K562 (cell line): ENCODE measurements at regions not wholly inside any gene's neighbourhood (a gene's known extent, or its start where the extent isn't known, plus 50 kb on each side); places are given as distances from the start of the nearest gene placed in this dataset.

ENCODE experiments used
- ATAC-seq: fragments of 200-7000 bp; cut with Tn5 transposase; 3 replicates; pipeline ENCODE4 v1.9.1; 2020; ENCODE audit warnings: moderate library complexity
- BruUV-seq: library from RNA; stranded (reverse); fragments of 400-500 nt; replicated peaks from 2 replicates; lab custom pipeline; 2021; lab: Mats Ljungman, UMichigan
- CTCF ChIA-PET: fragments of 300-600 bp; formaldehyde crosslinking; extraction: SDS; loops from one replicate; lab custom pipeline; 2021; ENCODE audit warnings: low intra/inter-chr PET ratio; lab: Yijun Ruan, JAX
- POLR2A ChIA-PET: fragments of 300-600, 350-650 bp; sonication (Branson Sonifier 250); formaldehyde crosslinking; extraction: SDS; loops from one replicate; lab custom pipeline; 2021; ENCODE audit warnings: antibody characterized with exemption, inconsistent platforms; lab: Yijun Ruan, JAX
- DNase-seq, 4 experiments: peaks; one replicate each; pipeline versions ENCODE4 v3.0.0 to v3.0.0-alpha.2; 2011 to 2018; ENCODE audit warnings: low spot score in 3 of 4, mixed read lengths in 3 of 4; ENCODE audit errors: extremely low read depth in 1 of 4
- FAIRE-seq: peaks from 2 replicates; lab custom pipeline; 2011; peaks lifted over from hg19 to GRCh38; lab: Jason Lieb, UNC
- H2AFZ ChIP-seq: 2 replicates; pipeline ENCODE4 v1.6.0; 2011; ENCODE audit warnings: low read depth, low read length, control low read depth, inconsistent platforms
- H3K27ac ChIP-seq: fragments of 200-600 bp; 3 replicates; pipeline ENCODE4 v1.8.0; 2011; ENCODE audit warnings: low read depth, mild to moderate bottlenecking, control low read depth, inconsistent platforms, low read length, moderate library complexity, mixed read lengths; ENCODE audit errors: extremely low read depth
- H3K27me3 ChIP-seq, 2 experiments: fragments of 300-600 bp in 1 of 2; 2 replicates in 1 of 2; 3 replicates in 1 of 2; pipeline versions ENCODE4 v1.6.0 to v1.8.0; 2011; ENCODE audit warnings: inconsistent platforms in 2 of 2, low read length in 2 of 2, mild to moderate bottlenecking in 1 of 2, mixed read lengths in 1 of 2, moderate library complexity in 1 of 2; ENCODE audit not compliant: control insufficient read depth in 2 of 2, insufficient read depth in 2 of 2
- H3K36me3 ChIP-seq: fragments of 300-600 bp; 3 replicates; pipeline ENCODE4 v1.8.0; 2011; ENCODE audit warnings: mild to moderate bottlenecking, low read length, inconsistent platforms; ENCODE audit not compliant: control insufficient read depth, insufficient read depth
- H3K4me1 ChIP-seq, 2 experiments: fragments of 200-600 bp in 1 of 2; replicated peaks in 1 of 2; 2 replicates in 1 of 2; 3 replicates in 1 of 2; pipeline versions ENCODE4 v1.5.1 to v1.8.0; 2011; ENCODE audit warnings: inconsistent platforms in 2 of 2, low read length in 2 of 2, mild to moderate bottlenecking in 1 of 2, mixed read lengths in 1 of 2, moderate library complexity in 1 of 2; ENCODE audit not compliant: control insufficient read depth in 2 of 2, insufficient read depth in 2 of 2
- H3K4me2 ChIP-seq: 2 replicates; pipeline ENCODE4 v1.6.1; 2011; ENCODE audit warnings: low read length, control low read depth, inconsistent platforms, mixed read lengths; ENCODE audit not compliant: insufficient read depth
- H3K4me3 ChIP-seq: fragments of 200-600 bp; sonication (generic), shearing (Covaris generic); 2 replicates; pipeline ENCODE4 v1.5.1; 2016; ENCODE audit warnings: control low read depth, inconsistent platforms
- H3K79me2 ChIP-seq: fragments of 200-600 bp; 3 replicates; pipeline ENCODE4 v1.8.0; 2011; ENCODE audit warnings: low read length, inconsistent platforms; ENCODE audit not compliant: control insufficient read depth, insufficient read depth
- H3K9ac ChIP-seq, 2 experiments: 2 replicates each; pipeline versions ENCODE4 v1.6.0 to v1.6.1; 2011; ENCODE audit warnings: low read depth in 2 of 2, low read length in 2 of 2, control low read depth in 1 of 2, inconsistent platforms in 1 of 2, mild to moderate bottlenecking in 1 of 2, mixed read lengths in 1 of 2; ENCODE audit not compliant: insufficient read depth in 1 of 2
- H3K9me1 ChIP-seq: one replicate; pipeline ENCODE4 v1.6.0; 2011; ENCODE audit warnings: inconsistent platforms, mild to moderate bottlenecking, low read length, moderate library complexity; ENCODE audit not compliant: control insufficient read depth, insufficient read depth
- H3K9me3 ChIP-seq: replicated peaks from 2 replicates; pipeline ENCODE4 v1.5.1; 2011; ENCODE audit warnings: low read depth, low read length, inconsistent platforms; ENCODE audit not compliant: control insufficient read depth, insufficient read depth
- H4K20me1 ChIP-seq: replicated peaks from 2 replicates; pipeline ENCODE4 v1.6.1; 2011; ENCODE audit warnings: low read length, inconsistent platforms, mixed read lengths; ENCODE audit not compliant: control insufficient read depth, insufficient read depth
- BDP1 ChIP-seq: IDR thresholded peaks from 3 replicates; pipeline ENCODE4 v1.6.1; 2011; ENCODE audit not compliant: insufficient read length, insufficient read depth
- CGGBP1 ChIP-seq: fragments of 250-450 bp; sonication (Bioruptor Pico); IDR thresholded peaks from 2 replicates; pipeline ENCODE4 v1.9.0; 2021; ENCODE audit warnings: mild to moderate bottlenecking
- E2F3 ChIP-seq: fragments of 250-450 bp; sonication (Bioruptor Pico); IDR thresholded peaks from 2 replicates; pipeline ENCODE4 v1.4.0; 2020; ENCODE audit warnings: mild to moderate bottlenecking
- ESRRA ChIP-seq: fragments of 450-650 bp; IDR thresholded peaks from 2 replicates; pipeline ENCODE4 v1.6.1; 2014; ENCODE audit warnings: low read depth, mild to moderate bottlenecking, moderate library complexity, borderline replicate concordance
- GTF3C2 ChIP-seq: IDR thresholded peaks from 3 replicates; pipeline ENCODE4 v1.6.1; 2011; ENCODE audit warnings: borderline replicate concordance, mild to moderate bottlenecking, moderate library complexity; ENCODE audit not compliant: insufficient read length; ENCODE audit errors: extremely low read depth
- HBP1 ChIP-seq: fragments of 450-650 bp; formaldehyde crosslinking; IDR thresholded peaks from 2 replicates; pipeline ENCODE4 v1.4.0; 2022; ENCODE audit warnings: missing genetic modification characterization
- POLR2G ChIP-seq: fragments of 200-400 bp; formaldehyde crosslinking; IDR thresholded peaks from 2 replicates; pipeline ENCODE4 v1.6.1; 2017; ENCODE audit warnings: low read depth, mild to moderate bottlenecking, antibody characterized with exemption, low read length, moderate library complexity
- TRIM24 ChIP-seq, 2 experiments: fragments of 450-650 bp; IDR thresholded peaks; 2 replicates each; pipeline ENCODE4 v1.6.1; 2016
- ZNF23 ChIP-seq: fragments of 250-450 bp; sonication (Bioruptor Pico); IDR thresholded peaks from 2 replicates; pipeline ENCODE4 v1.4.0; 2020; ENCODE audit warnings: mild to moderate bottlenecking
- WGBS: fragments of 100-300 bp; shearing (Covaris generic); methylation state at CpG from one replicate; pipeline ENCODE4 v1.1.6; 2016; ENCODE audit warnings: low coverage, mixed read lengths; ENCODE audit not compliant: insufficient coverage; ENCODE audit errors: missing lambda C conversion rate; 5-methylcytosine and 5-hydroxymethylcytosine counted together
- in situ Hi-C: fragments of 300-500 bp; cut with MboI; formaldehyde crosslinking; loops from 4 replicates; pipeline ENCODE4 v1.15.0; 2018; ENCODE audit warnings: inconsistent platforms, mixed read lengths
- intact Hi-C: fragments of 100-400 bp; cut with micrococcal nuclease; formaldehyde crosslinking; loops from 2 replicates; pipeline ENCODE4 v1.14.2; 2022

GRCh38 chr14:101369916-101370592, 191.2 kb upstream of the DIO3 start:
- Histone ChIP-seq H3K4me3 (no peak overlapping the region), H3K36me3 (no peaks in the 10 kb centered on the region), H3K27me3 (peaks cover 16 to 91% of the 10 kb centered on the region in 2 experiments), H3K79me2 (no peaks in the 10 kb centered on the region), H4K20me1 (no peaks in the 10 kb centered on the region), H3K9me3 (no peaks in the 10 kb centered on the region), H3K4me2 (no peak overlapping the region), H3K9me1 (no peaks in the 10 kb centered on the region), H3K27ac (no peak overlapping the region), H3K4me1 (peaks cover 0 to 2% of the 10 kb centered on the region in 2 experiments; a peak in 1 of 5 replicates)
- CTCF ChIA-PET = no interaction called here
- ATAC-seq (no peak), DNase-seq (no peak), FAIRE-seq (no peak)
- under 1% methylated on average over 12 of the region's 19 CpGs for WGBS
- BruUV-seq = no TSS peak
- intact Hi-C loops = no loop called here
- TF ChIP-seq CGGBP1 (CRISPR knock-in tag) = no peak
- TF ChIP-seq E2F3 = no peak
- TF ChIP-seq, all 486 proteins: peak for 0
- Histone ChIP-seq H3K9ac (no peak overlapping the region), H2AFZ (no peak overlapping the region)
- POLR2A ChIA-PET = no interaction called here
- in situ Hi-C loops = no loop called here

GRCh38 chr14:101370593-101371569, 190.4 kb upstream of the DIO3 start:
- Histone ChIP-seq H3K27me3 (peaks cover 14 to 83% of the 10 kb centered on the region in 2 experiments), H3K4me3 (no peak overlapping the region), H3K36me3 (no peaks in the 10 kb centered on the region), H3K27ac (no peak overlapping the region), H3K9me3 (no peaks in the 10 kb centered on the region), H3K4me1 (no peaks in the 10 kb centered on the region), H2AFZ (no peak overlapping the region), H3K9me1 (no peaks in the 10 kb centered on the region), H4K20me1 (no peaks in the 10 kb centered on the region), H3K79me2 (no peaks in the 10 kb centered on the region), H3K9ac (no peak overlapping the region), H3K4me2 (no peak overlapping the region)
- no peak for ATAC-seq
- in situ Hi-C loops = no loop called here
- no TSS peak for BruUV-seq
- DNase-seq = no peak
- WGBS = under 1% methylated on average over 14 of the region's 14 CpGs
- intact Hi-C loops = no loop called here
- ChIA-PET CTCF (no interaction called here), POLR2A (no interaction called here)
- FAIRE-seq = no peak
- TF ChIP-seq GTF3C2 (no peak), BDP1 (no peak), ZNF23 (CRISPR knock-in tag) (no peak), POLR2G (no peak), ESRRA (no peak), TRIM24 (IDR thresholded peaks at IDR 0.05) (no peak), HBP1 (no peak)
